ENCODE measurements at regions not wholly inside any gene's neighbourhood (a gene's known extent, or its start where the extent isn't known, plus 50 kb on each side); places are given as distances from the start of the nearest gene placed in this dataset.

- Histone ChIP-seq H3K4me1 (ENCODE audit: insufficient read depth, insufficient read length) (no peaks in the 10 kb centered on the region), H3K27me3 (ENCODE audit: insufficient read depth, insufficient read length) (peaks cover 11% of the 10 kb centered on the region), H3K9me3 (ENCODE audit: insufficient read depth, low read length) (no peaks in the 10 kb centered on the region), H3K4me3 (ENCODE audit: insufficient read length, low read depth) (peak overlapping the region; percentile 72), H3K9ac (ENCODE audit: insufficient read length, low read depth) (peak overlapping the region; percentile 61), H3K36me3 (ENCODE audit: insufficient read depth, insufficient read length, low read length) (no peaks in the 10 kb centered on the region)
- DNase-seq (ENCODE audit: low read depth, low spot score): no peak
- TF ChIP-seq YY1 (IDR thresholded peaks at IDR 0.05; ENCODE audit: insufficient read depth, insufficient read length) (no peak), SUZ12 (IDR thresholded peaks at IDR 0.05; ENCODE audit: extremely low read depth, insufficient read depth, insufficient read length) (no peak), ZNF274 (IDR thresholded peaks at IDR 0.05; ENCODE audit: low read depth, low read length) (no peak)
These were observed 422.3 kb downstream of the VRK1 start for GRCh38 chr14:97219431-97220017.

- DNase-seq (ENCODE audit: low read depth, low spot score): no peak
- no peaks in the 10 kb centered on the region for H3K4me1 ChIP-seq (ENCODE audit: insufficient read depth, insufficient read length)
- no peak for TF ChIP-seq ZNF274 (IDR thresholded peaks at IDR 0.05; ENCODE audit: low read depth, low read length)
- TF ChIP-seq YY1 (IDR thresholded peaks at IDR 0.05; ENCODE audit: insufficient read depth, insufficient read length): no peak
- no peak for TF ChIP-seq SUZ12 (IDR thresholded peaks at IDR 0.05; ENCODE audit: extremely low read depth, insufficient read depth, insufficient read length)
- no peak overlapping the region for H3K9ac ChIP-seq (ENCODE audit: insufficient read length, low read depth)
- H3K4me3 ChIP-seq (ENCODE audit: insufficient read length, low read depth): no peak overlapping the region
- H3K9me3 ChIP-seq (ENCODE audit: insufficient read depth, low read length): no peaks in the 10 kb centered on the region
- H3K27me3 ChIP-seq (ENCODE audit: insufficient read depth, insufficient read length): peaks cover 11% of the 10 kb centered on the region
- H3K36me3 ChIP-seq (ENCODE audit: insufficient read depth, insufficient read length, low read length): no peaks in the 10 kb centered on the region
These were observed 424.5 kb downstream of the VRK1 start for GRCh38 chr14:97221572-97222285.

GRCh38 chr14:97224016-97224415, 426.8 kb downstream of the VRK1 start:
- Histone ChIP-seq H3K4me3 (ENCODE audit: insufficient read length, low read depth) (no peak overlapping the region), H3K4me1 (ENCODE audit: insufficient read depth, insufficient read length) (no peaks in the 10 kb centered on the region), H3K36me3 (ENCODE audit: insufficient read depth, insufficient read length, low read length) (no peaks in the 10 kb centered on the region), H3K9me3 (ENCODE audit: insufficient read depth, low read length) (no peaks in the 10 kb centered on the region), H3K9ac (ENCODE audit: insufficient read length, low read depth) (no peak overlapping the region), H3K27me3 (ENCODE audit: insufficient read depth, insufficient read length) (peaks cover 11% of the 10 kb centered on the region)
- no peak for DNase-seq (ENCODE audit: low read depth, low spot score)
- no peak for TF ChIP-seq ZNF274 (IDR thresholded peaks at IDR 0.05; ENCODE audit: low read depth, low read length)
- TF ChIP-seq SUZ12 (IDR thresholded peaks at IDR 0.05; ENCODE audit: extremely low read depth, insufficient read depth, insufficient read length): no peak
- TF ChIP-seq YY1 (IDR thresholded peaks at IDR 0.05; ENCODE audit: insufficient read depth, insufficient read length): no peak

DNA sequence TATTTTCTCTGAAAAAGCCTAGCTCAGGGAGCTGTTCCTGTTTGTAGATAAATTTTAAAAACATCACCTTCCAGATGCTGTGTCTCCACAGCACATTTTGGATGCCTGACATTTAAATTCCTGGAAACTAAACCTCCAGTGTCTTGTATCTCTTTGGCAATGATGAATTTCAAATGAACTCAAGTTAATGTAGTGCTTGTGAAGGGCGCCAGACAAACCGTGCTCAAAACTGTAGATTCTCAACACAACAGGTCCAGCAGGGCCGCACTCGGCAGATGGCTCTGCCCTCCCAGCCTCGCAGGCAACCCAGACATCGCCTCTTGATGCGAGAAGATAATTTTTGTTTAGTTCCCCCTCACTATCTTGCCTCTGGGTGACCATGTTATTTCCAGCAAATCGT, 432.9 kb downstream of the VRK1 start:
- H3K27me3 ChIP-seq (ENCODE audit: insufficient read depth, insufficient read length): no peaks in the 10 kb centered on the region
- no peaks in the 10 kb centered on the region for H3K4me1 ChIP-seq (ENCODE audit: insufficient read depth, insufficient read length)
- no peak overlapping the region for H3K9ac ChIP-seq (ENCODE audit: insufficient read length, low read depth)
- H3K36me3 ChIP-seq (ENCODE audit: insufficient read depth, insufficient read length, low read length): no peaks in the 10 kb centered on the region
- TF ChIP-seq ZNF274 (IDR thresholded peaks at IDR 0.05; ENCODE audit: low read depth, low read length) (no peak), SUZ12 (IDR thresholded peaks at IDR 0.05; ENCODE audit: extremely low read depth, insufficient read depth, insufficient read length) (no peak), YY1 (IDR thresholded peaks at IDR 0.05; ENCODE audit: insufficient read depth, insufficient read length) (no peak)
- no peak overlapping the region for H3K4me3 ChIP-seq (ENCODE audit: insufficient read length, low read depth)
- DNase-seq (ENCODE audit: low read depth, low spot score): no peak
- no peaks in the 10 kb centered on the region for H3K9me3 ChIP-seq (ENCODE audit: insufficient read depth, low read length)

GRCh38 chr14:97233319-97233985, 436.3 kb downstream of the VRK1 start:
- Histone ChIP-seq H3K27me3 (ENCODE audit: insufficient read depth, insufficient read length) (no peaks in the 10 kb centered on the region), H3K4me1 (ENCODE audit: insufficient read depth, insufficient read length) (no peaks in the 10 kb centered on the region), H3K4me3 (ENCODE audit: insufficient read length, low read depth) (no peak overlapping the region), H3K36me3 (ENCODE audit: insufficient read depth, insufficient read length, low read length) (no peaks in the 10 kb centered on the region), H3K9me3 (ENCODE audit: insufficient read depth, low read length) (no peaks in the 10 kb centered on the region), H3K9ac (ENCODE audit: insufficient read length, low read depth) (no peak overlapping the region)
- TF ChIP-seq ZNF274 (IDR thresholded peaks at IDR 0.05; ENCODE audit: low read depth, low read length): no peak
- TF ChIP-seq SUZ12 (IDR thresholded peaks at IDR 0.05; ENCODE audit: extremely low read depth, insufficient read depth, insufficient read length): no peak
- no peak for TF ChIP-seq YY1 (IDR thresholded peaks at IDR 0.05; ENCODE audit: insufficient read depth, insufficient read length)
- DNase-seq (ENCODE audit: low read depth, low spot score): no peak

GRCh38 chr14:97246648-97247047, 449.5 kb downstream of the VRK1 start:
- Histone ChIP-seq H3K9ac (ENCODE audit: insufficient read length, low read depth) (no peak overlapping the region), H3K9me3 (ENCODE audit: insufficient read depth, low read length) (no peaks in the 10 kb centered on the region), H3K4me3 (ENCODE audit: insufficient read length, low read depth) (no peak overlapping the region), H3K4me1 (ENCODE audit: insufficient read depth, insufficient read length) (no peaks in the 10 kb centered on the region), H3K27me3 (ENCODE audit: insufficient read depth, insufficient read length) (no peaks in the 10 kb centered on the region), H3K36me3 (ENCODE audit: insufficient read depth, insufficient read length, low read length) (no peaks in the 10 kb centered on the region)
- DNase-seq (ENCODE audit: low read depth, low spot score): no peak
- TF ChIP-seq YY1 (IDR thresholded peaks at IDR 0.05; ENCODE audit: insufficient read depth, insufficient read length): no peak
- TF ChIP-seq ZNF274 (IDR thresholded peaks at IDR 0.05; ENCODE audit: low read depth, low read length): no peak
- TF ChIP-seq SUZ12 (IDR thresholded peaks at IDR 0.05; ENCODE audit: extremely low read depth, insufficient read depth, insufficient read length): no peak

DNA sequence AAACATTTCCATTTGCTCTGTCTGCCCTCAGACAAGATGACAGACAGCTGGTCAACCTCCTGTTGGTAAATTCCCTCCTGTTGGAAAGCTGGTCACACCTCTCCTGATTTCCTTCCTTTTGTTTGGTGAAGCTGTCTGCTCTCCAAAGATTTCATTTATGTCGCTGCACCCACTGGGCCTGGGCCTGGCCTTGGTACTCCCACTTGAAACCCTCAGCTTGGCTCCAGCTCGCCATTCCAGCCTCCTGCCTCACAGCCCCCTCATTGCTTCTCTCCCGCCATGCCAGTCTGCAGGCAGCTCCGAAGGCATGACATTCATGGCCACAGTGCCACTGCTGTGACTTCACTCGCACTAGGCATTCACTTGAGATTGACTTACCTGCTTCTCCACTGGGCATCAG, 451.8 kb downstream of the VRK1 start:
- H3K36me3 ChIP-seq (ENCODE audit: insufficient read depth, insufficient read length, low read length): no peaks in the 10 kb centered on the region
- no peaks in the 10 kb centered on the region for H3K9me3 ChIP-seq (ENCODE audit: insufficient read depth, low read length)
- no peaks in the 10 kb centered on the region for H3K4me1 ChIP-seq (ENCODE audit: insufficient read depth, insufficient read length)
- H3K4me3 ChIP-seq (ENCODE audit: insufficient read length, low read depth): no peak overlapping the region
- H3K27me3 ChIP-seq (ENCODE audit: insufficient read depth, insufficient read length): no peaks in the 10 kb centered on the region
- no peak overlapping the region for H3K9ac ChIP-seq (ENCODE audit: insufficient read length, low read depth)
- DNase-seq (ENCODE audit: low read depth, low spot score): no peak
- TF ChIP-seq YY1 (IDR thresholded peaks at IDR 0.05; ENCODE audit: insufficient read depth, insufficient read length): no peak
- TF ChIP-seq SUZ12 (IDR thresholded peaks at IDR 0.05; ENCODE audit: extremely low read depth, insufficient read depth, insufficient read length): no peak
- no peak for TF ChIP-seq ZNF274 (IDR thresholded peaks at IDR 0.05; ENCODE audit: low read depth, low read length)
